GM19240 (cell line): ENCODE measurements at regions not wholly inside any gene's neighbourhood (a gene's known extent, or its start where the extent isn't known, plus 50 kb on each side); places are given as distances from the start of the nearest gene placed in this dataset.
"Not testable (repeated sequence)": the region's sequence is repeated elsewhere in the genome, so short reads cannot be mapped to it uniquely, and the experiment has no call there.

Experiments
- DNase-seq: peaks from one replicate; pipeline ENCODE4 v3.0.0; 2011; ENCODE audit warnings: low spot score; ENCODE audit not compliant: insufficient read length

DNA sequence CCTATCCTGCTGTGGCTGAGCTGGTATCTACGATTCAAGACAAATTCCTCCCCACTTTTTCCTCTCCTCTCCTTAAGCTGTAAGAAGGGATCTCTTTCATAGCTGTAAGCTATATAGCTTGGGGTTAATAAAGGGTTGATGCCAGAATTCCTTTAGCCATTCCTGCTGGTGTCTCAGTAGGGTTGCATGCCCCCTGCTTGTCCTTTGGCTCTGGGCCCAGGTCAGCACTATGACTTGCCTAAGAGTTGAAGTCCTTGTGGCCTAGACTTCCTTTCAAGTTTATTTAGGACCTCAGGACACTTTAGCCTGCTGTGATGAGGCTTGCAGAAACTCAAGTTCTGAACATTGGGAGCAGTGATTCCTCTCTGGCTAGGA, 270.0 kb downstream of the AMY1C start:
- no peak for DNase-seq

DNA sequence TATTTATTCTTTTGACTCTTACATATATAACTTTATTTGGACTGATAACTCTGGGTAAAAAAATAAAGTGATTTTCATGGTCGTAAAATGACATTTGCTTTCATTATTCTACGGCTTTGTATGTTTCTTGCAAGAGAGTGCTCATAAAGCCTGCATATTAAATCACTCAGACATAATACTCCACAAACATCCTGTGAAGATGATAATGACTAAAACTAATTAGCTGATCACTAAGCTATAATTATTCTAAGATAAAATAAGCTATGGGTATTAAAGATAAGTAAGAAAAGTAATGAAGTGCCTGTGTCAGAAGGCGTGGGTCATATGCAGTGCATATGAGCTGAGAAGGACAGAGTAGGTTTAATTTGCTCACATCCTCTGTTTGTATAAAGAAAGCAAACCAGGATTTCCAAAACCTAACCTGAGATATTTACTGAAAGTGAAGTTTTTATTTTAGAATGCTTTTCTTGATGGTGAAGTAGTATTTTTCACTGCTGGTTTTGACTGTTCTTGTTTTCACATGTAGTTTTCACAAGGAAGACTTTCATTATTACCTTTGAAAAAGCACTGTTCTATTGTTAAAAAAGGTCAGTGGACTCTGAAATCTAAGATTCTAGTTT, 278.8 kb downstream of the AMY1C start:
- no peak for DNase-seq

DNA sequence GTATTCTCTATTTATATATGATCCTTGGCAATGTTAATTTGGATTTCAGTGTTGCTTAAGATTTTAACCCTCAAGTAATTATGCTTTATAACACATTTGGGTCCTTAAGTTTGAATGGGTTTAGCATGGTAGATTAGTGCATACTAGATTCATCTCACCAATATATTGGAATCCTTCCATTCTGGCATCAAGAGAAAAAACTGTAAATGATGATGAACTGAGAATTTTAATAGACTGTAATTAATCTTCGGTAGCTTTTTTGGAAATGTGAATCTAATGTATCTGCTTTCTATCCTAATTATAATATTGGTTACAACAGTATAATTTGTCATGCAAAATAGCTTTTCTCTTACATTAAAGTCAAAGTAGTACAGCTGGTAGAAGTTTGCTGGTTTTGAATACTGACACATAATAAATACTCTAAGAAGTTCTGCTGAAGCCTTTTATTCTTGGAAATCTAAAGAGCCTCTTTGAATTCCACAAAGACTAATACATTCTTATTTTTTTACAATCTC, 279.8 kb downstream of the AMY1C start:
- DNase-seq, result no peak

DNA sequence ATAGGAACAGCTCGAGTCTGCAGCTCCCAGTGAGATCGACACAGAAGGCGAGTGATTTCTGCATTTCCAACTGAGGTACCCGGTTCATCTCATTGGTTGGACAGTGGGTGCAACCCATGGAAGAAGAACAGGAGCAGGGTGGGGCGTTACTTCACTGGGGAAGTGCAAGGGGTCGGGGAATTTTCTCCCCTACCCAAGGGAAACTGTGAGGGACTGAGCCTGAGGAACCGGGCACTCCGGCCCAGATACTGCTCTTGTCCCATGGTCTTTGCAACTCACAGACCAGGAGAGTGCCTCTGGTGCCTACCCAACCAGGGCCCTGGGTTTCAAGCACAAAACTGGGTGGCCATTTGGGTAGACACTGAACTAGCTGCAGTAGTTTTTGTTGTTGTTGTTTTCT, 307.1 kb downstream of the AMY1C start:
- no peak for DNase-seq

DNA sequence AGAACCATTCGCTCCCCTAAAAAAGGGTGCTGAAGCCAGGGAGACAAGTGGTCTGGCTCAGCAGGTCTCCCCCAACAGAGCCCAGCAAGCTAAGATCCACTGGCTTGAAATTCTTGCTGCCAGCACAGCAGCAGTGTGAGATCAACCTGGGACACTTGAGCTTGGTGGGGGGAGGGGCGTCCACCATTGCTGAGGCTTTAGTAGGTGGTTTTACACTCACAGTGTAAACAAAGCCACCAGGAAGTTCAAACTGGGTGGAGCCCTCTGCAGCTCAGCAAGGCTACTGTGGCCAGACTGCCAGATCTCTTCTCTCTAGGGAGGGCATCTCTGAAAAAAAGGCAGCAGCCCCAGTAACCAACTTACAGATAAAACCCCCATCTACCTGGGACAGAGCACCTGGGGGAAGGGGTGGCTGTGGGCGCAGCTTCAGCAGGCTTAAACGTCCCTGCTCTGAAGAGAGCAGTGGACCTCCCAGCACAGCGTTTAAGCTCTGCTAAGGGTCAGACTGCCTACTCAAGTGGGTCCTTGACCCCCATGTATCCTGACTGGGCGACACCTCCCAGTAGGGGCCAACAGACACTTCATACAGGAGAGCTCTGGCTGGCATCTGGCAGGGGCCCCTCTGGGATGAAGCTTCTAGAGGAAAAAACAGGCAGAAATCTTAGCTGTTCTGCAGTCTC, 307.7 kb downstream of the AMY1C start:
- not testable (repeated sequence) for DNase-seq

DNA sequence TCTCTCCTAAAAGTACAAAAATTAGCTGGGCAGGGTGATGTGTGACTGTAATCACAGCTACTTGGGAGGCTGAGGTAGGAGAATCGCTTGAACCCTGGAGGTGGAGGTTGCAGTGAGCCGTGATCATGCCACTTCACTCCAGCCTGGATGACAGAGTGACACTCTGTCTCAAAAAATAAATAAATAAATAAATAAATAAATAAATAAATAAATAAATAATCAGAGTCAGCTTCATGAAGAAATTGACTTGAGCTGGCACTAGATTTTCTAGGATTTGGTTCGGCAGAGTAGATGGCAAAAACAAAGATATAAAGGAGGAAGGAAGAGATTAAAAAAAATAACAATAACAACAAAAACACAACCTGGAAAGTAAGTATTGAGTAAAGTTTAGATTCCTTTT, 311.9 kb downstream of the AMY1C start:
- not testable (repeated sequence) for DNase-seq

DNA sequence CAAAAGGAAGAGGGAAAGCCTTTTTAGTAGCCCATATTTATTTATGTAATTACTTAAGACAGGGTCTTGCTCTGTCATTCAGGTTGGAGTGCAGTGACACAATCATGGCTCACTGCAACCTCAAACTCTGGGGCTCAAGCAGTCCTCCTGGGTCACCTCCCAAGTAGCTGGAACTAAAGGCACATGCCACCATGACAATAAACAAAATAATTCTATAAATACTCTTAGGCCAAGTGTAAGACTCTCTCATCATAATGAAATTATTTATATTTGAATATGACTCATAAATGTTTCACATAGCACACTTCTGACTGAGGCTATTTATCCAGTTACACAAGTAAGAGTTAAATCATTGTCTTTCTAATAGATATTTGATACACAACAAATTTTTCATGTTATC, 314.7 kb downstream of the AMY1C start:
- no peak for DNase-seq

DNA sequence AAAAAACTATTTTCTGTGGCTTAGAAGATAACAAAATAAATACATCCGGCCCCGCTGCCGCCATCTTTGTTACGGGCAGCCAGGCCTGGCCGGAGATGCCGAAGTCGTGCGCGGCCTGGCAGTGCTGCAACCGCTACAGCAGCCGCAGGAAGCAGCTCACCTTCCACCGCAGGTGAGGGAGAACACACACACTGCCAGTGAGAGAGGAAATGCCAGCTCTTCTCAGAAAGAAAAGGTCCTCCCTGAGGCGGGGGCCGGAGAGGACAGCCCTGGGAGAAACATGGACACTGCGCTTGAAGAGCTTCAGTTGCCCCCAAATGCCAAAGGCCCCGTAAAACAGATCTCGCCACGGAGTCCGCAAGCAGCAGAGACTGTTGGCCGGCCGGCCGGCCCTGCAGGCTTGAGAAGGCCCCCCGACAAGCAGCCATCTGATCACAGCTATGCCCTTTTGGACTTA, 323.2 kb downstream of the AMY1C start:
- no peak for DNase-seq

DNA sequence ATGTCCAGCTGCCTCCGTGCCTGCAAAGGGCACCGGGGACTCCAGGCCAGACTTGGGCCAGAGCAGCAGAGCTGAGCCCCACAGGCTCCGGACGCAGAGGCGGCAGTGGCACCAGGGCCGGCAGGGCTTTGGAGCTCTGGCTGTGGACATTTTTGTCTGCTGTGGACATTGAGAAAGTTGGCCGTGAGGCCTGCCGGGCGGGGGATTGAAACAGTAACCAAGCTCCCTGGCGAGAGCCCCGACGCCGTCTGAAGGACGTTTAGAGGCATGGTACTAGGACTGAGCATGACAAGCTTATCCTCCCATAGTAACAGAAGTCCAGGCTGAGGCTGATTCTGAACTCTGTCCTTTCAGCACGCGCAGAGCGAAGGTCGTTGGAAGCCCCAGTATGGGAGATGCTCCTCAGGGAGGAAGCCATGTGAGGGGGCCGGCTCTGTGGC, 323.8 kb downstream of the AMY1C start:
- DNase-seq, result no peak

DNA sequence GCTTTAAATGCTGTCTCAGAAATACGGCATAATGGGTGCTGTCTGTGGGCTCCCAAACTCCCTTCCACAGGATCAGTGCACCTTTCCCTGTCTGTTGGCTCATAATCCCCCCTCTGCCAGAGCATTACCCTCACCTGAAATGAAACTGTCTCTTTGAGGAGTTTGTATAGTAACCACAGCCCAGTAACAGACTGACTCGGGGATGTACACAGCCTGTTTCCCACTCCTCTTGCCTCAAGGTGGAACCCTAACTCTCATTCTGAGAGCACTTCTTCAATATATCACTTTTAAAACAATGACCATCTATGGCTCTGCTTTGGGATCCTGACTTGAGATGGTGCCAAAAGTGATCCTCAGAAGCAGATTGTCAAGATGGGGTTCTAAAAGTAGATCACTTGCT, 332.5 kb downstream of the AMY1C start:
- DNase-seq, result no peak

DNA sequence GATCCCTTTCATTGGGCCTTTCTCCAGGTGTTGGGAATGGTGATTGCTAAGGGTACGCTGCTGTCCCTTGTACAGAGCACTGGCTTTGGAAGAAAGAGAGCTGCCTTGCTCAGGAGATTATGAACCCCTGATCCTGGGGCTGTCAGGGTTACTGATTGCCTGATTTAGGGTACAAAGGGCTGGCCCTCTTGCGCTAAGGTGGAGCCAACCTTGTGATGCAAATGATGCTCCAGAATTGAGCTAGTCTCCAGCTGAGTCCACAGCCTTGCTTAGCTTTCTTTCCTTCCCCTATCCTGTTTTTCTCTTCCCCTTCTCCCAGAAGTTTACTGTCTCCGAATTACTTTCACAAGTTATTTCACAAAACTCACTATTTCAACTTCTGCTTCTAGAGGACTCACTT, 334.7 kb downstream of the AMY1C start:
- no peak for DNase-seq

DNA sequence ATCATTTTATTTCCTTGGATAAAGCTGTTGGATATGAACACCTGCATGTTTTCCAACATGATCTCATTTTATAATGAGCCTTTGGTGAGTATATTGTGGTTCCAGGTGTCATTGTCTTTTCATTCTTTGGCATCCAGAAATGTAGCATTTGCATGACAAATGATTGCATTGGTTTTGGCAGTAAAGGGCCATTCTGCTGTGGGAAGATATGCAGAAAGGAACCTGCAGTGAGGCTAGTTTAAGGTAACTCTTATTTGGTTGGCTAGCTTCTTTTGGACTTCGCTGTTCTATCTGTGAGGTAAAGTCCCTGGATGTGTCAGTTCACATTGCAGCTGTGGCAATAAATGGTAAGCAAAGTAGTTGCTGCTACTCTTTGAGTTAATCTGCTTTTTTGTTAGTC, 343.0 kb downstream of the AMY1C start:
- DNase-seq, result no peak

DNA sequence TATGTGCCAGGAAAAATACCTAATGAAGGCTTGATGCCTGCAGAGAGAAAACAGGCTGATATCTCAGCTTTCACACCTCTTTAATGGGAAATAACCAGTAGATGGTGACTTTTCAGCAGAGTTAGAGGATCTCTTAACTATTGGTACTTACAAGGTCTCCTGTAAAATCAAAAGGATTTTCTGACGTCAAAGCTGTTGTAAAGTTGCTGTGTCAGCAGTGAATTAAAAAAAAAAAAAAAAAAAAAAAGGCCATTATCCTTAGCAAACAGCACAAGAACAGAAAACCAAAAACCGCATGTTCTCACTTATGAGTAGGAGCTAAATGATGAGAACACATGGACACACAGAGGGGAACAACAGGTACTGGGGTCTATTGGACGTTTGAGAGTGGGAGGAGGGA, 349.1 kb downstream of the AMY1C start:
- no peak for DNase-seq

DNA sequence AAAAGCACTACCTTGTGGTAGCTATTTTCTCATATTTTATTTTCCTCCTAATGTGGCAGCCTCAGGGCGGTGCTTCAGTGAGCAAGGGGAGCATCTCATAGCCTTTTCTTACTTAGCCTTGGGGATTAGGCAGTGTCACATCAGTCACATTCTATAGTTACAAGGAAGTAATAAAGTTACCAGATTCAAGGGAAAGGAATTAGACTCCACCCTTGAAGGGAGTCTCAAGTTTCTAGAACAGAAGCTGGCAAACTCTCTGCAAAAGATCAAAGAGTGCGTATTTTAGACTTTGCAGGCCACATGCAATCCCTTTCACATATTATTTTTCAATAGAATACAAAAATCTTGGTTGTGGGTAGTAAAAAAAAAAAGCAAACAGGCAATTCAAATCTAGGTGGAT, 350.4 kb downstream of the AMY1C start:
- DNase-seq, result no peak

DNA sequence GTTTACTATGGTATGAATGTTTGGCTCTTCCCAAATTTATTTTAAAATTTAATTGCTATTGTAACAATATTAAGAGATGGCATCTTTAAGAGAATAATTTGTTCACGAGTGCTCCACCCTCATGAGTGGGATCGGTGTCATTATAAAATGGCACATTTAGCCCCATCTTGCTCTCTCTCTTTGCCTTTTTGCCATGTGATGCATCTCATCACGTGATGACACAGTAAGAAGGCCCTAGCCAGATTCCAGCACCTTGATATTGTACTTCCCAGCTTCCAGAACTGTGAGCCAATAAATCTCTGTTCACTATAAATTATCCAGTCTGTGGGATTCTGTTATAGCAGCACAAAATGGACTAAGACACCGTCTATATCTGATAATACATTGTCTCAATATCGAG, 355.8 kb downstream of the AMY1C start:
- DNase-seq, result no peak

DNA sequence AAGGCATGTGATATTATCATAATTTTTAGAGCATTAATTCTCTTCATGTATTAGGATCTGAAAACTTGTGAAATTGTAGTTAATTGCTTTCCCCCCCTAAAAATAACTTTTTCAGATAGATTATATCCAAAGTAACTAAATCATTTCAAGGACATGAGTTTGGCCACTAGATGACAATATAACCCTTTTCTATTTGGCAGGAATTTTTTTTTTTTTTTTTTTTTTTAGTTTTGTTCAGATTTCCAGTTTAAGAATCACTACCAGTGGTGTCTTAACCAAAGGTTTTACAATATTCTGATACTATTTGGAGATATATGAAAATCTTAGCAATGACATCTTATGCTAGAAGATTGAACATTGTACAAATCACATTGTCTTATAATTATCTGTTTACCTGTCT, 370.8 kb downstream of the AMY1C start:
- DNase-seq, result no peak

DNA sequence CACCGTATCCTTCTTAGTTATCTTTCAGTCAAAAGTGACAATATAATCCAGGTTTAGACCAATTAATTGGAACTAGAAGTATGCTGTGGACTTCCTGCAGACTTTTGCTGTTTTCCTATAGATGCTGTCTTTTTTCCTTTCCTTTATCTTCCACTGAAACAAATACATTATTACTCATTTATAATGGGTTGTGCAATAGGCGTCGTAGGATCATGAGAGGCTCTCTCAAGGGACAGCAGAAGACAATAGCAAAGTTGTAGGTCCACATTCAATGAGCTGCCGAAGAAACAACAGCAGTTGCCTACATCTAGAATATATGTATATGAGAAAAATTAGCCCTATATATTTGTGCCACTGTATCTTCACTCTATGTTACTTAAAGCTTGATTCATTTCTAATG, 371.6 kb downstream of the AMY1C start:
- no peak for DNase-seq

DNA sequence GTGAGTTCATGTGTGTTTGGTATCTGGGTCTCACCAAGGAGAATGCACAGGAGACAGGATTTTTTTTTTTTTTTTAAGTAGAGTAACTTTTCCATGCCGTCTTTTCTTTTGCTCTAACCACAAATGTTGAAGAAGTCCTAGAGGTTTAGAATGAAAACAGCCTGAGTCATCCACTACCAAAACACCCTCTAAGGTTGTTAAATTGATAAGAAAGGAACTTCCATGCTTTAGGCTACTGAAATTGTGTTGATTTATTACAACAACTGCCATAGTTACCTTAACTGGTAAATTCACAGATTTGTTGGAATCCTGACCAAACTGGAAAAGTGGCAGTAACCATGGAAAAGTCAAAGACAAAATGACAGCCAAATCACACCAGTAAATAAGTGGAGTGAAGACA, 375.6 kb downstream of the AMY1C start:
- no peak for DNase-seq

DNA sequence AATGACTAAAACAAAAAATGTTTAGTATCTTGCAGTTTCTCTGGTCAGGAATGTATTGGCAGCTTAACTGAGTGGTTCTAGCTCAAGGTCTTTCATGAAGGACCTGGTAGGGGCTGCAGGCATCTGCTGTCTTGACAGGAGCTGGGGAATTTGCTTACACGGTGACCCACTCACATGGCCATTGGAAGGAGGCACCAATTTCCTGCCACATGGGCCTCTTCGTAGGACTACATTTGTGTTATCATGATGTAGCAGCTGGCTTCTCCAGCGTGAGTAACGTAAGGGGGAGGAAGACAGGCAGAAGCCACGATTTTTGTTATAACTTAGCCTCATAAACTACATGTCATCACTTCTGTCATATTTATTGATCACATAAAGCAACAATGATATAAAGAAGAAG, 376.3 kb downstream of the AMY1C start:
- no peak for DNase-seq

DNA sequence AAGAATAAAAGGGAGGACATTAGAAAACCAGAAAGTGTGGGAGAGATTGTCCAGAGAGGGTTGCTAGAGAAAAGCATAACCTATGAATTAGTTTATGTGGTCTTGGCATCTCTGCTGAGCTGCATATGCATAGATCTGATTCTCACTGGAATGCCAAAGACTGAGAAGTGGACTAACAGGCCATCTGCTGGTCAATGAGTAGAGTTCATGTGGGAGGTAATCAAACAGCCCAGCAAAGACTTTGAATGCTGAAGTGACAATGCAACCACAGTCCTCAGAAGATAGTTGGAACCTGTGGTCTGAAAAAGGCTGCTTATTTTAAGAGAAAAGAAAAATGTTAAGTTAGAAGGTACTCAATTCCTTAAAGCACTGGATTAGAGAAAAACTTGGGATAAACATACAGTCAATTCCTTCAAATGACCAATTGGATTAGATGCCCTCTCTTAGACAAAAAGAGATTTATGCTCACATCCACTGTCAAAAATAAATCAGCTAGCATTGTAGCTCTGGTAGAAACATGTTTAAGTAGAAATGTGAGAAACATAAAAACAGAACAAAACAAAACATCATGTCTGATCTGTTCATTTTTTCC, 382.8 kb downstream of the AMY1C start:
- DNase-seq, result no peak

DNA sequence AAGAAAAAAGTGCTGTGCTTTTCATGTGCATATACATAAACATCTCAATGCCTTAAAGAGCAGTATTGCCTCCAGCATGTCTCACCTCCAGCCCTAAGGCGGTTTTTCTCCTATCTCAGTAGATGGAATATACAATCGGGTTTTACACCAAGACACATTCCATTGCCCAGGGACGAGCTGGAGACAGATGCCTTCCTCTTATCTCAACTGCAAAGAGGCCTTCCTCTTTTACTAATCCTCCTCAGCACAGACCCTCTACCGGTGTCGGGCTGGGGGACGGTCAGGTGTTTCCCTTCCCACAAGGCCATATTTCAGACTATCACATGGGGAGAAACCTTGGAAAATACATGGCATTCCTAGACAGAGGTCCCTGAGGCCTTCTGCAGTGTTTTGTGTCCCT, 385.3 kb downstream of the AMY1C start:
- DNase-seq, result not testable (repeated sequence)

DNA sequence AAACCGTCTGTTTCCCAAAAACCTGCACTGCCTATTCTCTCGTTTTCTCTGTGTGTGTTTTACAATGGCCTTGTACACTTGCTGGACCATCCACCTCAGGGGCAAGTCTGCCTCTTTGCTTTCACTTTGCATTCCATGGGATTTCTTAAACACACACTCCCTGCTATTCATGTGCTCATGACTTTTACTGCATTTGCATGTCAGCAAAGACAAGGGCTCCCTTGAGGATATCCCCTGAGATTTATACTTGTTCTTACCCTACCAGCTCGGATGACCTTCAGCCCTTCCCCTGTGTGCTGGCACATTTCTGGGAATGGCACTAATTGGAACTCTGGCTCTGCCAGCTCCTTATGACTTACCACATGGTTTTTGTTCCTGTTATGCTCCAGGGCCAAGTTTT, 386.9 kb downstream of the AMY1C start:
- no peak for DNase-seq

DNA sequence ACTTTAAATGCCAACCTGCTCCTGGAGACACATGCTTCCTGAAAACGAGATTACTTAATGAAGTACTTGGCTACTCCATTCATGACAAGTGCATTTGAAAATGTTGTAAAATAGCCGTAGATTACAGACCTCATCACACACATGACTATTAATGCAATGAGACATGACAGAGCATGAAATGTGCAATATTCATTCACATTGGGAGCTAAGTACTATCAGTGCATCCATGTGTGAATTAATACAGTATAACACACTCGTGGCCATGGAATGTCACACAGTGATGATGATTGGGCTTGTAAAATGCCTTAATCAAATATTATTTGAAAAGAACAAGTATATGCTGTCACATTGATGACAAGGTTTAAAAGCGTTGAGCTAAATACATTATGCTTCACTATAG, 407.0 kb downstream of the AMY1C start:
- no peak for DNase-seq
